Spleen (tissue), 7 donors: ENCODE measurements at regions not wholly inside any gene's neighbourhood (a gene's known extent, or its start where the extent isn't known, plus 50 kb on each side); places are given as distances from the start of the nearest gene placed in this dataset.

ENCODE experiments used
- CTCF ChIP-seq, 11 experiments: fragments of 200-600 bp in 7 of 11; fragments of 450-650 bp in 4 of 11; sonication (generic) in 4 of 11; IDR thresholded peaks in 8 of 11; conservative IDR thresholded peaks in 3 of 11; 1 replicate in 7 of 11; 2 replicates in 4 of 11; pipeline versions ENCODE4 v1.4.0 to v1.8.0; 2016 to 2021; ENCODE audit warnings: antibody characterized with exemption in 11 of 11, inconsistent platforms in 4 of 11, mild to moderate bottlenecking in 1 of 11
- POLR2A ChIP-seq, 3 donors: fragments of 450-650 bp; IDR thresholded peaks; one replicate each; pipeline ENCODE4 v1.5.1; 2017; ENCODE audit warnings: antibody characterized with exemption in 3 of 3, mild to moderate bottlenecking in 1 of 3
- POLR2AphosphoS5 ChIP-seq, 3 donors: sonication (generic); formaldehyde crosslinking; IDR thresholded peaks; one replicate each; pipeline ENCODE4 v1.5.1; 2017; ENCODE audit warnings: antibody characterized with exemption in 3 of 3
- donor health status: DM: no; HTN: no; CAD: no; lungs with moderate emphysema.
- donor health status: DM: no; HTN: no; CAD: no.
- donor health status: DM: no; HTN: no; CAD: no.

GRCh38 chr5:4575608-4576007 is 564.5 kb upstream of the ADAMTS16 start:
- no peak for TF ChIP-seq CTCF (IDR thresholded peaks at IDR 0.05 in 8 of 11, conservative IDR thresholded peaks at IDR 0.05 in 3 of 11)
- no peak for TF ChIP-seq POLR2A (IDR thresholded peaks at IDR 0.05)
- TF ChIP-seq POLR2AphosphoS5 (IDR thresholded peaks at IDR 0.05), result no peak
